HT-29 (cell line): ENCODE measurements at regions not wholly inside any gene's neighbourhood (a gene's known extent, or its start where the extent isn't known, plus 50 kb on each side); places are given as distances from the start of the nearest gene placed in this dataset.

Experiments used
- DNase-seq: peaks from one replicate; pipeline ENCODE4 v3.0.0-alpha.2; 2015; ENCODE audit warnings: low spot score

- DNase-seq: no peak
Measured at GRCh38 chr1:34478515-34479076, 276.3 kb upstream of the GJB5 start.

DNA sequence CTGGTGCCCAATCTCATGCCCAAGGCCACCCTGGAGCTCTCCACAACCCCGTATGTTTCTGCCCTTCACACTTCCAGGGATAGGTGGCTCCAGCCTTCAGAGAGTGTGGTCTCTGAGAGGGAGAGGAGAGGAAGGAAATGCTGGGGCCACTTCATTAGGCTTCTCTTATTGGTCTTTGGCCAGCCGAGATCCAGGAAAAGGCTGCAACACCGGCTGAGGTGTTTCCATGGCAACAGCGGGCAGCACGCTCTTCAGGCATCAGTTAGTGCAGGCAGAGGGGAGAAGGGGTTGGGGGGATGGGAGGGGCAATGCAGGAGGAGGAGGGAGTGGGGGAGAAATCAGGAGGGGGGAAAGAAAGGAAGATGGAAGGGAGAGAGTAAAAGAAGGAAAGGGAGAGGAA is 275.1 kb upstream of the GJB5 start:
- no peak for DNase-seq

- no peak for DNase-seq
Measured at GRCh38 chr1:34488080-34488708, 266.7 kb upstream of the GJB5 start.

DNA sequence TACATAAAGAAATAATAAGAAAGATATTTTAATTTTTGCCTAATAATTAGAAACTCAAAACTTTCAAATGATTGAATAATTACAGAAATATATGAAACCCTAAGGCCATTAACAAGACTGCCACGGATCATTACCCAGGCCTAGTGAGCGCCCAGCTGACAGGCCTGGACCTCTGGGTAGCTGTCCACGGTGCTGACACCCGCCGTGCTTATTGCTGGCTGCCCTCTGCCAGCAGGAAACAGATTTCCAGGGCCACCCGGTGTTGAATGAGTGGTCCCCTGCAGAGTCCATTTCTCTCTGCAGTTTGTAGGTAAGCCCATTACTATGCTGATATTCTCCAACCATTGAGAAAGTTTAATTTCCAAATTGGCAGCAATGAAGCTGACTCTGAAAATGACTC is 254.4 kb upstream of the GJB5 start:
- DNase-seq: peak; percentile 50

- no peak for DNase-seq
Measured at GRCh38 chr1:34511802-34512201, 243.0 kb upstream of the GJB5 start.

- no peak for DNase-seq
Measured at GRCh38 chr1:34518146-34518699, 236.6 kb upstream of the GJB5 start.

- no peak for DNase-seq
Measured at GRCh38 chr1:34520111-34520510, 234.7 kb upstream of the GJB5 start.

DNA sequence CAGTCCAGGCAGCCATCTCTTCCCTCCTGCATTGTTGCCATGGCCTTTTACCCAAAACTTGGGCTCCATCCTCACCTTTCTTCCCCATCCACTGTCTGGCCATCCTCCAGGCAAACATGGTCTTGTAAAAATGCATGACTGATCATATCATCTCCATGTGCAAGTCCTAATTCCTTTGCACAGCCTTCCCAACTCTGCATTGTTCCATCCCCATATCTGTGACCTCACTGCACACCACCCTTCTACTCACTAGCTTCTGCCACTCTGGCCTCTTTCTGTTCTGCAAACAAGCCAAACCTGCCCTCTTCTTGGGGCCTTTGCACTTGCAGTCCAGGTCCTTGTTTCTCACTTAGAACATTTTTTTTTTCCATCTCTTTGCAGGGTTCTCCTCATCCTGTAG is 230.1 kb upstream of the GJB5 start:
- no peak for DNase-seq

- DNase-seq: no peak
Measured at GRCh38 chr1:34529935-34530859, 224.7 kb upstream of the GJB5 start.

- DNase-seq: no peak
Measured at GRCh38 chr1:34532113-34532512, 222.7 kb upstream of the GJB5 start.

GRCh38 chr1:34538481-34538880 is 216.4 kb upstream of the GJB5 start:
- no peak for DNase-seq

- peak; percentile 35 for DNase-seq
Measured at GRCh38 chr1:34547046-34547674, 207.7 kb upstream of the GJB5 start.

- peak; percentile 74 for DNase-seq
Measured at GRCh38 chr1:34549199-34549598, 205.6 kb upstream of the GJB5 start.

- DNase-seq: no peak
Measured at GRCh38 chr1:34578306-34578705, 176.5 kb upstream of the GJB5 start.

DNA sequence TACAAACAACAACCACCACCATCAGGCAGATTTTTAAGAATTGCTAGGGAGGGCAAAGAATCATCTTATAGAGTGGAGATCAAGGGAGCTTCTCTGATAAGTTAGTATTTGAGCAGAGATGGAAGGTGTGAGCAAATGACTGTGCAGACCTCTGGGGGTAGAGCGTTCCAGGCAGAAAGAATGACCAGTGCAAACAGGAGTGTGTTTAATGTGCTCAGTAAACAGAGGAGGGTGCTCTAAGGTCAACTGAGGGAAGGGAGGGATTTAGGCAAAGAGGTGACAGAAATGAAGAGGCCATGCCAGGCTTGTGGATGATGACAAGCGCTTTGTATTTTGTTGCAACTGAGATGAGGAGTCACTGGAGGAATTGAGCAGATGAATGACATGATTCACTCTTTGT is 172.5 kb upstream of the GJB5 start:
- no peak for DNase-seq

DNA sequence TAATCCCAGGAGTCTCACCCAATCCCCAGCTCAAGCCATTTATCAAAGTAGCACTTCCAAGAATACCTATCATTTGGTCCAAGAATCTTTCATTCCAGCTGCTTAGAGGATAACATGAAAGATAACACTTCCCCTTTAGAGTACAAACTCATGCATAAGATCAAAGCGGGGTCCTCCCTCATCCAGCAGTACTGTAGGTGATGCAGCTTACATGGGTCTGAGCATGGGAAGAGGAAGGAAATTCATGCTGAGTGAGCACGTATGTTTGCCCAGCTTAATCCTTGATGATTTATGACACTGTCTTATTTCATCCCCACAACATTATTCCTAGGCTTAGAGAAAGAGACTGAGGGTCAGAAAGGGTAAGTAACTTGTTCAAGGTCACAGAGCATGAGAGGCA is 167.1 kb upstream of the GJB5 start:
- no peak for DNase-seq

GRCh38 chr1:34590211-34590623 is 164.6 kb upstream of the GJB5 start:
- DNase-seq: peak; percentile 55

GRCh38 chr1:34591751-34592629 is 162.9 kb upstream of the GJB5 start:
- peak; percentile 49 for DNase-seq

- peak; percentile 81 for DNase-seq
Measured at GRCh38 chr1:34597877-34598514, 156.9 kb upstream of the GJB5 start.

- no peak for DNase-seq
Measured at GRCh38 chr1:34602907-34603306, 151.9 kb upstream of the GJB5 start.
